HG03095 (cell line): ENCODE measurements at regions not wholly inside any gene's neighbourhood (a gene's known extent, or its start where the extent isn't known, plus 50 kb on each side); places are given as distances from the start of the nearest gene placed in this dataset.
"Not testable (repeated sequence)": the region's sequence is repeated elsewhere in the genome, so short reads cannot be mapped to it uniquely, and the experiment has no call there.

ENCODE experiments used
- ATAC-seq: cut with Tn5 transposase; IDR thresholded peaks from one replicate; pipeline ENCODE4 v1.9.1; 2021; ENCODE audit warnings: moderate library complexity; ENCODE audit not compliant: unreplicated experiment

- no peak for ATAC-seq
These were observed 127.3 kb downstream of the TENT5A start for GRCh38 chr6:81625216-81625615.

GRCh38 chr6:81624453-81624852 is 128.0 kb downstream of the TENT5A start:
- no peak for ATAC-seq

- ATAC-seq: no peak
These were observed 129.2 kb downstream of the TENT5A start for GRCh38 chr6:81623106-81623759.

- no peak for ATAC-seq
These were observed 130.6 kb downstream of the TENT5A start for GRCh38 chr6:81621816-81622395.

GRCh38 chr6:81614292-81614691 is 138.2 kb downstream of the TENT5A start:
- ATAC-seq: no peak

GRCh38 chr6:81613606-81614005 is 138.9 kb downstream of the TENT5A start:
- ATAC-seq: no peak

- ATAC-seq: no peak
These were observed 140.3 kb downstream of the TENT5A start for GRCh38 chr6:81612136-81612535.

- no peak for ATAC-seq
These were observed 142.7 kb downstream of the TENT5A start for GRCh38 chr6:81609736-81610135.

GRCh38 chr6:81608776-81609175 is 143.7 kb downstream of the TENT5A start:
- no peak for ATAC-seq

- no peak for ATAC-seq
These were observed 145.5 kb downstream of the TENT5A start for GRCh38 chr6:81606965-81607381.

- no peak for ATAC-seq
These were observed 147.0 kb downstream of the TENT5A start for GRCh38 chr6:81605526-81605925.

GRCh38 chr6:81601918-81602317 is 150.6 kb downstream of the TENT5A start:
- no peak for ATAC-seq

- ATAC-seq: not testable (repeated sequence)
These were observed 152.0 kb downstream of the TENT5A start for GRCh38 chr6:81600488-81600887.

GRCh38 chr6:81594501-81594900 is 158.0 kb downstream of the TENT5A start:
- ATAC-seq: no peak

GRCh38 chr6:81590314-81590691 is 162.2 kb downstream of the TENT5A start:
- ATAC-seq: no peak

- no peak for ATAC-seq
These were observed 162.8 kb downstream of the TENT5A start for GRCh38 chr6:81589465-81590313.

GRCh38 chr6:81585686-81586085 is 166.8 kb downstream of the TENT5A start:
- ATAC-seq: not testable (repeated sequence)

- not testable (repeated sequence) for ATAC-seq
These were observed 168.3 kb downstream of the TENT5A start for GRCh38 chr6:81584156-81584555.

- no peak for ATAC-seq
These were observed 177.0 kb downstream of the TENT5A start for GRCh38 chr6:81575442-81575841.

GRCh38 chr6:81572020-81572419 is 180.5 kb downstream of the TENT5A start:
- ATAC-seq: no peak

- no peak for ATAC-seq
These were observed 181.8 kb downstream of the TENT5A start for GRCh38 chr6:81570681-81571080.

GRCh38 chr6:81568973-81569372 is 183.5 kb downstream of the TENT5A start:
- ATAC-seq: no peak
